Endodermal cell (in vitro differentiated cells): ENCODE measurements at regions not wholly inside any gene's neighbourhood (a gene's known extent, or its start where the extent isn't known, plus 50 kb on each side); places are given as distances from the start of the nearest gene placed in this dataset.

ENCODE experiments used
- DNase-seq: peaks from one replicate; pipeline ENCODE4 v3.0.0-alpha.2; 2017
- H3K27ac ChIP-seq: 2 replicates; pipeline ENCODE4 v1.5.1; 2013; ENCODE audit warnings: mild to moderate bottlenecking, low read depth, low read length, moderate library complexity
- H3K27me3 ChIP-seq: 2 replicates; pipeline ENCODE4 v1.6.1; 2013; ENCODE audit warnings: mild to moderate bottlenecking, low read length, moderate library complexity; ENCODE audit not compliant: insufficient read depth, control insufficient read depth, poor library complexity, severe bottlenecking
- H3K36me3 ChIP-seq: 2 replicates; pipeline ENCODE4 v1.7.0; 2013; ENCODE audit warnings: mild to moderate bottlenecking, low read length, moderate library complexity; ENCODE audit not compliant: control insufficient read depth, insufficient read depth
- H3K4me1 ChIP-seq: one replicate; pipeline ENCODE4 v1.7.0; 2013; ENCODE audit warnings: low read length; ENCODE audit not compliant: control insufficient read depth, insufficient read depth
- H3K4me3 ChIP-seq: 2 replicates; pipeline ENCODE4 v1.5.1; 2013; ENCODE audit warnings: mild to moderate bottlenecking, low read length, moderate library complexity
- H3K9ac ChIP-seq: 2 replicates; pipeline ENCODE4 v1.6.1; 2013; ENCODE audit warnings: mild to moderate bottlenecking, low read length, moderate library complexity; ENCODE audit not compliant: poor library complexity, severe bottlenecking; ENCODE audit errors: extremely low read depth
- H3K9me3 ChIP-seq: 2 replicates; pipeline ENCODE4 v1.6.1; 2013; ENCODE audit warnings: mild to moderate bottlenecking, low read length, moderate library complexity; ENCODE audit not compliant: control insufficient read depth
- H3K27ac Mint-ChIP-seq: 2 replicates; pipeline ENCODE4 v1.8.0; 2020; ENCODE audit warnings: mixed read lengths
- H3K27me3 Mint-ChIP-seq: 2 replicates; pipeline ENCODE4 v1.8.0; 2021; ENCODE audit warnings: mild to moderate bottlenecking, mixed read lengths; ENCODE audit not compliant: insufficient read depth
- H3K36me3 Mint-ChIP-seq: 2 replicates; pipeline ENCODE4 v1.8.0; 2020; ENCODE audit warnings: low read depth, mixed read lengths
- H3K4me1 Mint-ChIP-seq: 2 replicates; pipeline ENCODE4 v1.8.0; 2020; ENCODE audit warnings: mixed read lengths
- H3K4me3 Mint-ChIP-seq: 2 replicates; pipeline ENCODE4 v1.8.0; 2020; ENCODE audit warnings: mild to moderate bottlenecking, moderate library complexity, mixed read lengths
- H3K9me3 Mint-ChIP-seq: 2 replicates; pipeline ENCODE4 v1.8.0; 2020; ENCODE audit warnings: mild to moderate bottlenecking, mixed read lengths
- CTCF ChIP-seq: fragments of 200-600 bp; sonication (generic); conservative IDR thresholded peaks from 2 replicates; pipeline ENCODE4 v1.5.0; 2021; ENCODE audit warnings: antibody characterized with exemption, mild to moderate bottlenecking
- WGBS, 2 experiments: methylation state at CpG; one replicate each; pipeline versions ENCODE4 v1.1.5 to v1.1.7; 2013; ENCODE audit warnings: missing lambda C conversion rate in 2 of 2, mixed read lengths in 1 of 2; ENCODE audit not compliant: insufficient coverage in 1 of 2, insufficient read length in 1 of 2; 5-methylcytosine and 5-hydroxymethylcytosine counted together

- no peak for TF ChIP-seq CTCF
- peaks cover 29% of the 10 kb centered on the region for H3K9me3 Mint-ChIP-seq
- Histone ChIP-seq H3K9me3 (no peaks in the 10 kb centered on the region), H3K4me3 (no peak overlapping the region), H3K27ac (no peak overlapping the region), H3K9ac (no peak overlapping the region), H3K27me3 (peaks cover 6% of the 10 kb centered on the region), H3K4me1 (no peaks in the 10 kb centered on the region), H3K36me3 (no peaks in the 10 kb centered on the region)
- no peak for DNase-seq
- peaks cover 9% of the 10 kb centered on the region for H3K27me3 Mint-ChIP-seq
- no peaks in the 10 kb centered on the region for H3K36me3 Mint-ChIP-seq
- no peak overlapping the region for H3K27ac Mint-ChIP-seq
- no peak overlapping the region for H3K4me3 Mint-ChIP-seq
- peaks cover 24% of the 10 kb centered on the region for H3K4me1 Mint-ChIP-seq
- 17 to 69% methylated on average over 1 to 2 of the region's 2 CpGs for WGBS, 2 experiments
Observed at GRCh38 chr9:126080641-126081040, 246.0 kb upstream of the MVB12B start.

- no peak overlapping the region for H3K4me3 Mint-ChIP-seq
- no peak overlapping the region for H3K27ac ChIP-seq
- 82 to 85% methylated on average over 3 to 4 of the region's 4 CpGs for WGBS, 2 experiments
Observed at GRCh38 chr9:126081746-126082145, 244.9 kb upstream of the MVB12B start.

GRCh38 chr9:126084008-126084407 is 242.6 kb upstream of the MVB12B start:
- no peak overlapping the region for H3K27ac ChIP-seq
- WGBS, 2 experiments = 88 to 90% methylated on average over 2 to 4 of the region's 4 CpGs
- no peak overlapping the region for H3K4me3 Mint-ChIP-seq

More at GRCh38 chr9:126081746-126082145, 244.9 kb upstream of the MVB12B start:
- Histone ChIP-seq H3K27me3 (peaks cover 16% of the 10 kb centered on the region), H3K4me3 (no peak overlapping the region), H3K9ac (no peak overlapping the region), H3K4me1 (no peaks in the 10 kb centered on the region), H3K9me3 (no peaks in the 10 kb centered on the region), H3K36me3 (no peaks in the 10 kb centered on the region)
- TF ChIP-seq CTCF = no peak
- no peak for DNase-seq
- Mint-ChIP-seq H3K27me3 (peaks cover 11% of the 10 kb centered on the region), H3K4me1 (peaks cover 19% of the 10 kb centered on the region), H3K9me3 (peaks cover 29% of the 10 kb centered on the region), H3K27ac (no peak overlapping the region), H3K36me3 (no peaks in the 10 kb centered on the region)

More at GRCh38 chr9:126084008-126084407, 242.6 kb upstream of the MVB12B start:
- H3K4me1 ChIP-seq = no peaks in the 10 kb centered on the region
- no peak for TF ChIP-seq CTCF
- Mint-ChIP-seq H3K27ac (no peak overlapping the region), H3K4me1 (no peaks in the 10 kb centered on the region), H3K27me3 (peaks cover 11% of the 10 kb centered on the region), H3K9me3 (peaks cover 19% of the 10 kb centered on the region), H3K36me3 (no peaks in the 10 kb centered on the region)
- H3K4me3 ChIP-seq = no peak overlapping the region
- peaks cover 16% of the 10 kb centered on the region for H3K27me3 ChIP-seq
- no peaks in the 10 kb centered on the region for H3K36me3 ChIP-seq
- H3K9ac ChIP-seq = no peak overlapping the region
- H3K9me3 ChIP-seq = no peaks in the 10 kb centered on the region
- DNase-seq = peak; percentile 49
